PFSK-1 (cell line): ENCODE measurements at regions not wholly inside any gene's neighbourhood (a gene's known extent, or its start where the extent isn't known, plus 50 kb on each side); places are given as distances from the start of the nearest gene placed in this dataset.

Experiments used
- POLR2AphosphoS5 ChIP-seq: IDR thresholded peaks from 2 replicates; pipeline ENCODE4 v1.6.1; 2012; ENCODE audit warnings: low read depth, mild to moderate bottlenecking, control low read depth, low read length, moderate library complexity
- REST ChIP-seq, 2 experiments: IDR thresholded peaks; 2 replicates each; pipeline versions ENCODE4 v1.6.1 to v1.8.0; 2011 to 2012; ENCODE audit warnings: low read depth in 2 of 2, low read length in 2 of 2, control low read depth in 1 of 2, inconsistent platforms in 1 of 2, mild to moderate bottlenecking in 1 of 2, moderate library complexity in 1 of 2; ENCODE audit not compliant: insufficient read depth in 1 of 2
- TAF1 ChIP-seq: IDR thresholded peaks from 2 replicates; pipeline ENCODE4 v1.6.1; 2012; ENCODE audit warnings: low read length, control low read depth, borderline replicate concordance; ENCODE audit not compliant: insufficient read depth

- TF ChIP-seq POLR2AphosphoS5 (no peak), TAF1 (no peak), REST (IDR thresholded peaks at IDR 0.05; ENCODE audit: insufficient read depth in 1 of 2, low read depth in 2 of 2, low read length in 2 of 2) (no peak)
Observed at GRCh38 chr5:171610686-171611085, 174.9 kb upstream of the SMIM23 start.
